AG09319 (cell line): ENCODE measurements at regions not wholly inside any gene's neighbourhood (a gene's known extent, or its start where the extent isn't known, plus 50 kb on each side); places are given as distances from the start of the nearest gene placed in this dataset.

ENCODE experiments used
- DNase-seq: peaks from one replicate; pipeline ENCODE4 v3.0.0-alpha.2; 2010; ENCODE audit warnings: low read depth; ENCODE audit errors: extremely low read depth
- TF ChIP-seq, protein P1 (sequence below): IDR thresholded peaks from 2 replicates; pipeline ENCODE4 v1.5.1; 2011; ENCODE audit warnings: low read depth, mild to moderate bottlenecking, inconsistent platforms, low read length, moderate library complexity

DNA sequence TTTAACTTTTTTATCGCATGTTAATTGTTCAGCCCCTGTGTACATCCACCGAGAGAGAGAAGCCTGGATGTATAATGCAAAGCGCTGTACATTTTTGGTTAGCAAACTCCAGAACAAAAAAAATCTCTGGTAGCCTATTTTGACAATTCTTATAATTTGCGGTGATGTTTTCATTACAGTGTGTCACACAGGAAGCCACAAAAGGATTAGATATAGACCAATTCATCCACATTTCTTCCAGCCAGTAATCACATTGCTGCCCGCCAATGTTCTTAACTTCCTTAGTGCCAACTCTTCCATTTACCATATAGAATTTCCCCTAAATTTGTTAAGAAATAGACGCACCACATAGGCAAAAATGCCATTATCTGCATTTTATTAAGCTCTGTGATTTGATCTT is 435.6 kb downstream of the EFNA5 start:
- TF ChIP-seq, protein P1, sequence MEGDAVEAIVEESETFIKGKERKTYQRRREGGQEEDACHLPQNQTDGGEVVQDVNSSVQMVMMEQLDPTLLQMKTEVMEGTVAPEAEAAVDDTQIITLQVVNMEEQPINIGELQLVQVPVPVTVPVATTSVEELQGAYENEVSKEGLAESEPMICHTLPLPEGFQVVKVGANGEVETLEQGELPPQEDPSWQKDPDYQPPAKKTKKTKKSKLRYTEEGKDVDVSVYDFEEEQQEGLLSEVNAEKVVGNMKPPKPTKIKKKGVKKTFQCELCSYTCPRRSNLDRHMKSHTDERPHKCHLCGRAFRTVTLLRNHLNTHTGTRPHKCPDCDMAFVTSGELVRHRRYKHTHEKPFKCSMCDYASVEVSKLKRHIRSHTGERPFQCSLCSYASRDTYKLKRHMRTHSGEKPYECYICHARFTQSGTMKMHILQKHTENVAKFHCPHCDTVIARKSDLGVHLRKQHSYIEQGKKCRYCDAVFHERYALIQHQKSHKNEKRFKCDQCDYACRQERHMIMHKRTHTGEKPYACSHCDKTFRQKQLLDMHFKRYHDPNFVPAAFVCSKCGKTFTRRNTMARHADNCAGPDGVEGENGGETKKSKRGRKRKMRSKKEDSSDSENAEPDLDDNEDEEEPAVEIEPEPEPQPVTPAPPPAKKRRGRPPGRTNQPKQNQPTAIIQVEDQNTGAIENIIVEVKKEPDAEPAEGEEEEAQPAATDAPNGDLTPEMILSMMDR = no peak
- no peak for DNase-seq

DNA sequence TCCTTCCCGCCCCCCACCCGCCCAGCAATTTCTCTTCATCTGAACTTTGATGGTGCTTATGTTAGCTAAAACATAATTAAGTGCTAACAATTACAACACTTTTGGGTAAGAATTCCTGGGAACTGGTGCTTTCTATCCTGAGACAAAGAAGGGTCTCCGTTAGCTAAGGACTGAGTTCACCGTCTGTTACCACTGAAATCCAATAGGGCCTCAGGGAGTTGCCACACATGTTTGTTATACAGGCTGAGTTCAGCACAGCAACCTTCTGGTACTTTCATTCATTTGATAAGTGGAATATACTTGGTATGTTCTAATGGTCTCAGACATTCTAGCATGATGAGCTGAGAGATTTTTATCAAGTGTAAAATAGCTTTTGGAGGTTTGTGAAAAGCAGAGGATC is 437.9 kb downstream of the EFNA5 start:
- DNase-seq = no peak

DNA sequence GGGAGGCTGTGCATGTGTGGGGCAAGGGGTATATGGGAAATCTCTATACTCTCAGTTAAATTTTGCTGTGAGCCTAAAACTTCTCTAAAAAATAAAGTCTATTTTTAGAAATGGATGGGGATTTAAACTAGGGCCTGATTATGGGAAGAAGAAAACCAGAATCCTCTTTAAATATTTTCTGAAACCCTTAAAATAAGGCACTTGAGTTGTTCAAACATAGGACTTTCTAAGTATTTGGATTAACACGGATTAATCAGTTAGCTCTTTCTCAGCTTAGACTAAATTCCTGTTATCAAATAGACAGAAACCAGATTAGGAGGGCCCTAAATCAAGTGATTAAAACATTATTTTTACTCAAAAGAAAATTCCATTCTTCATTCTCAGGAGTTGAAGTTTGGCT is 438.4 kb downstream of the EFNA5 start:
- no peak for DNase-seq
- TF ChIP-seq, protein P1 = no peak

More for the DNA sequence above, 437.9 kb downstream of the EFNA5 start:
- TF ChIP-seq, protein P1 = no peak

DNA sequence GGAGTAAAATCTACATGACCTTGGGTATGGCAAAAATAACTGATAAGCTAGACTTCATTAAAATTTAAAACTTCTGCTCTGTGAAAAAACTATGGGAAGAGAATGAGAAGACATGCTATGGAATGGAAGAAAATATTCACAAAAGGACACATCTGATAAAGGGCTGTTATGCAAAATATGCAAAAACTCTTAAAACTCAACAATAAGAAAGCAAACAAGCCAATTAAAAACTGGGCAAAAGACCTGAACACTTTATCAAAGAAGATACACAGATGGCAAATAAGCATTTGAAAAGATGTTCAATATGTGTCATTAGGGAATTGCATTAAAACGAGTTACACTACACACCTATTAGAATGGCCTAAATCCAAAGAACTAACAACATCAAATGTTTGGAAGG is 439.5 kb downstream of the EFNA5 start:
- TF ChIP-seq, protein P1 = no peak
- DNase-seq = no peak

DNA sequence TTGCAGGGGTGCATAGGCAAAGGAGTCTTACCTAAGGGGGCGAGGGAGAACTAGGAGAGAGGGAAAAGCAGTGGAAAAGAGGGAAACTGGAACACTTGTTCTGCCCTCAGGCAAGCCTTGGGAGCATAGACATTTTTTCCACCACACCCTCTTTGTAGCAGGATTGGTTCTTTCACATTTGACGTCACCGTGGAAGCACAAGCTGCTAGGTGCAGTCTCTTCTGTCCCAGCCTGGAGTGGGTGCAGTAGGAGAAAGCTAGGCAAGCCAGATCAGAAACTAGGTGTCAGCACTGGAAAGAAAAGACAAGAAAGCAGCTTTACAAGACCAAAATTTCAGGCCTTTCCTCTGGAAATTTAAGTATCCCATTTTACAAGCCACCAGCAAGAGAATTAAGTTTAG is 440.4 kb downstream of the EFNA5 start:
- TF ChIP-seq, protein P1 = no peak
- no peak for DNase-seq

DNA sequence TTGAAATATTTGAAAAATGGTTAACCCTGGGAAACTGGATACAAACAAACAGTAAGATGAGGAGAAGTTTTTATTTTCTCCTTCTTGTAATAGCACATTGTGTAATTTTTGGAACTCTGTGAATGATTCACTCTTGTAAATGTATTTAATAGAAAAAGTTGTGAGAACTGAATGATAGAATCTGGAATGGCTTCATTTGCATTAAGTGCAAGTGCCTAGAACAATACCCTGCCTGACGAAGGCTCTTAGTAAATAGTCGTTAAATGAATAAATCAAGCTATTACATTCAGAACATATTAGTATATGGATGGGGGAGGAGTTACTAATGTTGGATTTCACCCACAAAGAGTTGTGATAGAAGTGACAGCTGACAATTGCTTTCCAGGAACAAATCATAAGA is 442.5 kb downstream of the EFNA5 start:
- DNase-seq = no peak

DNA sequence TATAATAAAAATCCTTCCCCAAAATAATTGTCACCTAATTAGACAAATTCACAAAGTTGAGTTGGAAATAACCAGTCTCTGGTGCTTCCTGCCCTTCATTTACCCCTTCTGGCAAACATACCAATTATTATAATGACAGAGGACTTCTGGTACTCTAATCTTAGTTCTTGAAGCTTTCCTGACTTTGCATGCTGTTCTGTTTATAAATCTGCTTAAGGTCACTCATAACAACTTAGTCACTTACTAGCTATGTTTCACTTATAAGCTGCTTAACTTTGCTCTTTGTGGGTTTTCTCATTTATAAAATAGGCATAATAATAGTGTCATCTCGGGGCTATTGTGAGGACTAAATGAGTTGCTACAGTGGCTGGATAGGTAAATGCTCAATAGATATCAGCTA is 446.5 kb downstream of the EFNA5 start:
- TF ChIP-seq, protein P1 = no peak
- no peak for DNase-seq

More for the DNA sequence above, 442.5 kb downstream of the EFNA5 start:
- TF ChIP-seq, protein P1 = no peak

DNA sequence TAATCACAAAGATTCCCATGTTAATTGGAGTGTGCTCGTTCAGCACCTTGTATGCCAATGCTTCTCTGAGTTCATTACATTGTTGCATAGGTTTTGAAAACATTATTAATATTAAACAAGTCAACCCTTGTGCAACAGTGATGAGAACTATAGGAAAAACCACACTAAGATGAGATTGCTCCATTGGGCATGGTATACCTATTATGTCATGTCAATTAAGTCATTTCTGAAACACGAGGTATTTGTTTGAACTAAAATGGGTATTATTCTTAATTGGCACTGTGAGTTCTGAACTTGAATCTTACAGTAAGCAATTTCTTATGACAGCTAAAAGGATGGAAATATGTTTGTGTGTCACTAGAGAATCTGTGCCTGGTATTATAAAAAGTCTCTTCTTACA is 447.7 kb downstream of the EFNA5 start:
- TF ChIP-seq, protein P1 = no peak
- DNase-seq = no peak
